GM18870 (cell line): ENCODE measurements at regions not wholly inside any gene's neighbourhood (a gene's known extent, or its start where the extent isn't known, plus 50 kb on each side); places are given as distances from the start of the nearest gene placed in this dataset.

Source experiments
- ATAC-seq: cut with Tn5 transposase; IDR thresholded peaks from one replicate; pipeline ENCODE4 v1.9.1; 2021; ENCODE audit warnings: moderate library complexity; ENCODE audit not compliant: unreplicated experiment

DNA sequence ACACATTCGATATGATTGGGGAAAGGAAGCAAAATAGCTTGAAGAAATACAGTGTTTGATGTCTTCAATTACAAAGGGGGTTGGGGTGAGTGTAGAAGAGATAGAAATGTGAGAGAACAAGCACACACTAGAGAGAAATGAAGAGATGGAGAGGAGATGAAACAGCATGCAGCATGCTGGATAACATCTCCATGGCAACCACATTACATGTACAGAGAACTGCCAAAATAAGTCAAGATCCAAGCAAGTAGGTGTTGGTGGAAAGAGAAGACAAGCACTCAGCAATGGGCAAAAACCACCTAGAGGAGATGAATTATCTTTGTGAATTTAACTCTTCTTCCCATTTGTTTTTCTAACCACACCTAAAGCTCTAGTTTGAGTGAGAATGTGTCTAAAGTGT lies 289.8 kb downstream of the GRIN2B start:
- no peak for ATAC-seq

- no peak for ATAC-seq
Observed at GRCh38 chr12:13687633-13688032, 293.8 kb downstream of the GRIN2B start.

- ATAC-seq: no peak
Observed at GRCh38 chr12:13686260-13686659, 295.1 kb downstream of the GRIN2B start.

- no peak for ATAC-seq
Observed at GRCh38 chr12:13680916-13681315, 300.5 kb downstream of the GRIN2B start.

DNA sequence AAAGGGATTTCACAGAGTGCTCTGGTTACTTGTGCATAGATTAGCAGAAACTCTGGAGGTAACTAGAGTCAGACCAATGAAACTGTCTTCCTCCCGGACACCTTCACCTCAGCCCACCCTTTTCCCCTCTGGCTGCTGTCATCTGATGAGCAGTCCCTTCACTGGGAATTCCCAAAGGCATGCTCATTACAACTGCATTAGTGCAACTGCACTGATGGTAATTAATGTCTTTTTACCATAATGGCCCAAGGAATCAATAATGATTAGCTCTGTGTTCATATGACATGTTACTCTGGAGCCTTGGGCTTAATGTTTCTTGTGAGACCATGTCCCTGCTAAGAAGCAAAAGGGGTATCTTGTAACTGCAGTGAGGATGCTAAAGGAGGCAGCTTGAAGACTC lies 304.5 kb downstream of the GRIN2B start:
- ATAC-seq: no peak

DNA sequence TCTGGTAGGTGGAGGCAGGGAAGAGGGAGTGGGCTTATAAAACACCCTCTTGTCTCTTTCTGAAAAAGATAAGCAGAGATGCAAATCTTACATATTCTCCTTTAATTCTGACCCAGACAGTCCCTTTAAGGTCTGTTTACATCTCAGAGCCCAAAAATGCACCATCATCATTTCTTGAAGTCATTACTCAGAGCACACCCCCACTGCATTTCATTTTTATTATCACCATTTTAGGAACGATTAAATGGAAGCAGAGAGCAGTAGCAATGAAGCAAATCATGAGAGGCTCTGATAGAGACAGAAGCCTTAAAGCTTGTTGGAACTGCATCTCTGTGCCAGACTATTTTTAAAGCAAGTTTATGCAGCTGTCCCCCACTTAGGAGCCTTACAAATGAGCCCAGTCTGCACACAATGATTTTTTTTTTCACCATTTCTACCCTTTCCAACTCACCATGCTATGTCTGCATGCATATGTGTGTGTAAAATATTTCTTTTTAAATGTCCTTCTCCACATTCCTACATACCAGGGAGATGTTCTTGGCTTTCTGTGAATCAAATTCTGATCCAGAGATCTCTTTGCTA lies 311.0 kb downstream of the GRIN2B start:
- no peak for ATAC-seq

- ATAC-seq: no peak
Observed at GRCh38 chr12:13668880-13669279, 312.5 kb downstream of the GRIN2B start.

- ATAC-seq: no peak
Observed at GRCh38 chr12:13666806-13667205, 314.6 kb downstream of the GRIN2B start.

- no peak for ATAC-seq
Observed at GRCh38 chr12:13661005-13661887, 320.2 kb downstream of the GRIN2B start.

GRCh38 chr12:13654456-13654855 lies 326.9 kb downstream of the GRIN2B start:
- ATAC-seq: no peak

GRCh38 chr12:13652105-13652504 lies 329.3 kb downstream of the GRIN2B start:
- ATAC-seq: no peak

GRCh38 chr12:13635709-13636108 lies 345.7 kb downstream of the GRIN2B start:
- no peak for ATAC-seq

- no peak for ATAC-seq
Observed at GRCh38 chr12:13631873-13632272, 349.5 kb downstream of the GRIN2B start.

DNA sequence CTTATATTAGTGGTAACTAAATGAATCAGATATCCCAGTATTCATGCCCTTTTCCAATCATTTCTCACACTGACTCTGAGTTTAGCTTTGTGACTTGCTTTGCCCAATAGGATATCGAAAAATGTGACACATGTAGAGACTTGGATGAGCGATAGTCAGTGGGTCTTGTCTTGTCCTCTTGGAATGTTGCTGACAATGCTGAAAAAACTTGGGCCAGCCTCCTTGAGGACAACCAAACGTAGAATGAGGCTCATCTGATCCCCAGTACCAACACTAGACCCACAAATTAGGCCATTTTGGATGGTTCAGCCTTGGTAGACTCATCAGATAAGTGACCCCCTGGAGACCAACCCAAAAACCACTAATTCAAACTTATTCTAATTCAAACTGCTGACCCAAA lies 351.0 kb downstream of the GRIN2B start:
- ATAC-seq: no peak

- ATAC-seq: no peak
Observed at GRCh38 chr12:13628067-13628466, 353.3 kb downstream of the GRIN2B start.

- ATAC-seq: no peak
Observed at GRCh38 chr12:13627536-13627935, 353.9 kb downstream of the GRIN2B start.

- no peak for ATAC-seq
Observed at GRCh38 chr12:13613297-13613696, 368.1 kb downstream of the GRIN2B start.

GRCh38 chr12:13609894-13610679 lies 371.3 kb downstream of the GRIN2B start:
- no peak for ATAC-seq

DNA sequence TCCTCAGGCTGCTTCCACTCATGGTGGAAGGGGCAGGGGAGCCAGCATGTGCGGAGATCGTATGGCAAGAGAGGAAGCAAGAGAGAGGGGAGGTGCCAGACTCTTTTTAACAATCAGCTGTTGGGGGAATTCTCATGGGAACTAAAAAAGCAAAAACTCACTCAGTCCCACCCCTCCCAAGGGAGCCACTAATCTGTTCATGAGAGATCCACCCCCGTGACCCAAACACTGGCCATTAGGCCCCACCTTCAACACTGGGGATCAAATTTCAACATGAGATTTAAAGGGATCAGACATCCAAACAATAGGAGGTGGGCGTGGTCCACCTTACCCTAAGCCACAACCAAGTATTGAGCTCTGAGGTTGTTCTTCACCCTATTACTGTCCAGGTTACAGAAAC lies 375.1 kb downstream of the GRIN2B start:
- ATAC-seq: no peak

DNA sequence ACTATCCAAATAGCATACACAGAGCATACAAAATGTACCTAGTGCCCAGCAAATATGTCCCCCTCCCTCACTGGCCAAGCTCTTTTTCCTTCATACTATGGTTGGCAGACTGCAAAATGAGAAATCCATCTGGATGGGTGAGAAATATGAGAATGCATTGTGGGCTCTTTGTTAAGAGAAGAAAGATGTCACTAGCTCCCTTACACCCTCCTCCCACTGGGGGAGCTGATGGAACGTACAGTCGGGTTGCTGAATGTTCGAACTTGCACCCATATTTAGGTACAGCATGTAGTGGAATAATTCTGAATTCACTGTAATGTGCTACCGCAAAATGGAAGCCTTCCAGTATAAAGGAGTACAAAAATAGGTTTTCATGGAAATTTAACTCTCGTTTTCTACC lies 377.4 kb downstream of the GRIN2B start:
- no peak for ATAC-seq

- ATAC-seq: no peak
Observed at GRCh38 chr12:13602172-13602571, 379.2 kb downstream of the GRIN2B start.

- ATAC-seq: no peak
Observed at GRCh38 chr12:13599176-13599575, 382.2 kb downstream of the GRIN2B start.
